ENCODE measurements at regions not wholly inside any gene's neighbourhood (a gene's known extent, or its start where the extent isn't known, plus 50 kb on each side); places are given as distances from the start of the nearest gene placed in this dataset.

GRCh38 chr10:65811931-65812525 is 1113.8 kb upstream of the LRRTM3 start:
- TF ChIP-seq CTCF (IDR thresholded peaks at IDR 0.05) (no peak), POLR2AphosphoS5 (IDR thresholded peaks at IDR 0.05) (no peak), POLR2A (IDR thresholded peaks at IDR 0.05) (no peak)
